KMS-11 (cell line): ENCODE measurements at regions not wholly inside any gene's neighbourhood (a gene's known extent, or its start where the extent isn't known, plus 50 kb on each side); places are given as distances from the start of the nearest gene placed in this dataset.

Source experiments
- H2AFZ ChIP-seq: fragments of 200-600 bp; sonication (generic); 2 replicates; pipeline ENCODE4 v1.6.1; 2016; ENCODE audit warnings: antibody characterized with exemption, mixed run types, low read depth
- H3K27ac ChIP-seq: fragments of 200-600 bp; sonication (generic); 2 replicates; pipeline ENCODE4 v1.6.1; 2016; ENCODE audit warnings: mild to moderate bottlenecking, mixed run types
- H3K27me3 ChIP-seq: fragments of 200-600 bp; sonication (generic); 2 replicates; pipeline ENCODE4 v1.6.1; 2017; ENCODE audit warnings: mild to moderate bottlenecking, low read depth, mixed run types, moderate library complexity; ENCODE audit not compliant: insufficient read depth
- H3K36me3 ChIP-seq: fragments of 200-600 bp; sonication (generic); 2 replicates; pipeline ENCODE4 v1.6.1; 2017; ENCODE audit warnings: mild to moderate bottlenecking, mixed run types; ENCODE audit not compliant: insufficient read depth
- H3K4me1 ChIP-seq: fragments of 200-600 bp; sonication (generic); 2 replicates; pipeline ENCODE4 v1.6.1; 2016; ENCODE audit warnings: mild to moderate bottlenecking, low read depth, mixed run types; ENCODE audit not compliant: poor library complexity, severe bottlenecking
- H3K4me2 ChIP-seq: fragments of 200-600 bp; sonication (generic); 2 replicates; pipeline ENCODE4 v1.7.0; 2016; ENCODE audit warnings: mild to moderate bottlenecking, mixed run types
- H3K4me3 ChIP-seq: fragments of 200-600 bp; sonication (generic); IDR thresholded peaks from 2 replicates; pipeline ENCODE4 v1.6.1; 2017; ENCODE audit warnings: low read depth, low read length, mixed read lengths; ENCODE audit not compliant: insufficient read depth
- H3K79me2 ChIP-seq: fragments of 200-600 bp; sonication (generic); 2 replicates; pipeline ENCODE4 v1.6.1; 2016; ENCODE audit warnings: low read depth, mixed run types; ENCODE audit not compliant: insufficient read depth
- H3K9ac ChIP-seq: fragments of 200-600 bp; sonication (generic); 2 replicates; pipeline ENCODE4 v1.6.1; 2016; ENCODE audit warnings: mild to moderate bottlenecking, mixed run types
- H4K20me1 ChIP-seq: fragments of 200-600 bp; sonication (generic); 2 replicates; pipeline ENCODE4 v1.6.1; 2016; ENCODE audit warnings: mild to moderate bottlenecking, mixed run types; ENCODE audit not compliant: insufficient read depth
- TF ChIP-seq, protein P1 (sequence below): fragments of 200-600 bp; sonication (generic); conservative IDR thresholded peaks from 2 replicates; pipeline ENCODE4 v1.6.1; 2017; ENCODE audit warnings: low read depth, mild to moderate bottlenecking, antibody characterized with exemption, low read length, moderate library complexity, mixed read lengths

DNA sequence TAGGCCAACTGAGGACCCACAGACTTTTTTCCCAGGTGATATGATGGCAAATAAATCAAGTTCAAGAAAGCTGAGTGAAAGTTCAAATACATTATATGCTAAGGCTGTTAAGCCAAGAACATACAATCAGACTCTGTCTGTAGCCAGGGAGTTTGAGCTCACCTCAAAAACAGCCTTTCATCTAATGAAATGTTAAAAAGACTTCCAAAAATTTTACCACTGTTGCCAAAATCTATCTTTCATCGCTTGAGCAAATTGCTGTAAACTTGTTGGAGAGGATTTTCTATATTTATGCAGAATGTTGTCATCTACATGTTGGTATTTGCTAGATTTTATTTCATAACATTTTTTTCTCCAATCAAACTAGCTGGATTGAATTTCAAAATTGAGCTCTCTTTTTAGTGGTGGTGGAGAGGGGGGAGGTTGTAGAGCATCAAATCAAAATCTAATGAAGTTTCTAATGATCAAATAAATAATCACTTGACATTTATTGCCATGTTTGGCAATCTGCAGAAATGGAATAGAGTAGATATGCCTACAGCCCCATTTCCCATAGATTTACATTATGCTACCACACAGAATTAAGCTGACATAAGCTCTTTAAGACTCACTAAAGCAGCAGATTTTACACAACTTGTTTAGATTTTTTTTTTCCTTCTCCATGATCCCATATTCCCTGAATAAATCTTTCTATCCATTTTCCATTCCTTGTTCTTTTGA lies 828.9 kb upstream of the ZNF608 start:
- Histone ChIP-seq H3K27ac (no peak overlapping the region), H2AFZ (no peak overlapping the region), H3K79me2 (no peaks in the 10 kb centered on the region), H3K27me3 (no peaks in the 10 kb centered on the region), H3K4me3 (no peak overlapping the region), H3K4me2 (no peak overlapping the region), H4K20me1 (no peaks in the 10 kb centered on the region), H3K9ac (no peak overlapping the region), H3K36me3 (no peaks in the 10 kb centered on the region), H3K4me1 (no peaks in the 10 kb centered on the region)
- TF ChIP-seq, protein P1, sequence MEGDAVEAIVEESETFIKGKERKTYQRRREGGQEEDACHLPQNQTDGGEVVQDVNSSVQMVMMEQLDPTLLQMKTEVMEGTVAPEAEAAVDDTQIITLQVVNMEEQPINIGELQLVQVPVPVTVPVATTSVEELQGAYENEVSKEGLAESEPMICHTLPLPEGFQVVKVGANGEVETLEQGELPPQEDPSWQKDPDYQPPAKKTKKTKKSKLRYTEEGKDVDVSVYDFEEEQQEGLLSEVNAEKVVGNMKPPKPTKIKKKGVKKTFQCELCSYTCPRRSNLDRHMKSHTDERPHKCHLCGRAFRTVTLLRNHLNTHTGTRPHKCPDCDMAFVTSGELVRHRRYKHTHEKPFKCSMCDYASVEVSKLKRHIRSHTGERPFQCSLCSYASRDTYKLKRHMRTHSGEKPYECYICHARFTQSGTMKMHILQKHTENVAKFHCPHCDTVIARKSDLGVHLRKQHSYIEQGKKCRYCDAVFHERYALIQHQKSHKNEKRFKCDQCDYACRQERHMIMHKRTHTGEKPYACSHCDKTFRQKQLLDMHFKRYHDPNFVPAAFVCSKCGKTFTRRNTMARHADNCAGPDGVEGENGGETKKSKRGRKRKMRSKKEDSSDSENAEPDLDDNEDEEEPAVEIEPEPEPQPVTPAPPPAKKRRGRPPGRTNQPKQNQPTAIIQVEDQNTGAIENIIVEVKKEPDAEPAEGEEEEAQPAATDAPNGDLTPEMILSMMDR: no peak

DNA sequence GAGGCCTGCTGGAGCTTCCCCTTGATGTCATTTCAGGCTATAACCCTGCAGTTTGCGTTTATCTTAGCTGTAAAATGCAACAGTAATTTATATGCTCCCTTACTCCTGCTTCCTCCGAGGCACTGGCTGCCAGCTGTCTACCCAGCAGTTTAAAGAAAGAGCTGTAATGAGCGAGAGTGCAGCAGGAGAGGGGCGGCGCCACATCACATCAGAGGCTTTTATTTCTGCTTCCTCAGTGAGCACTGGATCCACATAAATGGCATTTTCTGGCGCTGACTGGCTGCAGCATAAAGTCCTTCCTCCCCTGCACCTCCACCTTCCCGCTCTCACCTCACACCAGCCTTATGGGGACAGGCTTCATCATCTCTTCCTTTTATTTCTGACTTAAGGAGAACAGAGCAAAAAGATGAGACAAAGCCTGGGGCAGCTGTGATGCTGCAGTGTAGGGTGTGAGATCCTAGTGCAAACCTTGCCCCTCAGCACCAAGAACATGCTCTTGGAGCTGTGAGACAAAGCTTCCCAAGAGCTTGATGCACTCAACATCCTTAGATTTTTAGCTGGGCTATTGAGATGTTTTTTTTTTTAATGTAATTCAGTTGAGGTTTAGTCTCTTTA lies 829.6 kb upstream of the ZNF608 start:
- H4K20me1 ChIP-seq: no peaks in the 10 kb centered on the region
- H3K79me2 ChIP-seq: no peaks in the 10 kb centered on the region
- no peak overlapping the region for H3K9ac ChIP-seq
- no peak overlapping the region for H2AFZ ChIP-seq
- H3K4me2 ChIP-seq: no peak overlapping the region
- TF ChIP-seq, protein P1: no peak
- no peak overlapping the region for H3K27ac ChIP-seq
- no peaks in the 10 kb centered on the region for H3K36me3 ChIP-seq
- no peaks in the 10 kb centered on the region for H3K27me3 ChIP-seq
- H3K4me3 ChIP-seq: no peak overlapping the region
- no peaks in the 10 kb centered on the region for H3K4me1 ChIP-seq

GRCh38 chr5:125576822-125577221 lies 830.4 kb upstream of the ZNF608 start:
- Histone ChIP-seq H3K4me3 (no peak overlapping the region), H3K27me3 (no peaks in the 10 kb centered on the region), H3K36me3 (no peaks in the 10 kb centered on the region), H3K4me2 (no peak overlapping the region), H3K4me1 (no peaks in the 10 kb centered on the region), H3K27ac (no peak overlapping the region), H3K79me2 (no peaks in the 10 kb centered on the region), H4K20me1 (no peaks in the 10 kb centered on the region), H3K9ac (no peak overlapping the region), H2AFZ (no peak overlapping the region)
- TF ChIP-seq, protein P1: no peak

DNA sequence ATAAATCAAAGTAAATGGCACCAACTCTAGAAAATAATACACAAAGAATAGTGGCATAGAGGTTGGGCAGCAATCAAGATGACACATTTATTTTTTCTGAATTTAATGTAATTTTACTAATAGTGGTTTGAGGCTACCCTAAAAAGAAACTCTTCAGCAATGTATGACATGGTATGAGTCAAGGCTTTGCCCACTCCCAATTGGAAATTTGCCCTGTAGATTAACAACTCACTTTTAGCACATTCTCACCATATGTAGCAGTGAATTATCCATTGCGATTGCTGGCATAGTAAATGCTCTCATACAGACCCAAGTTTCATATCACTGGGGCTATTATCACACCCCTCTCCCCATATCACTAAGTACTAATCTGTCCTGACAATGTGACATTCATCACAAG lies 832.1 kb upstream of the ZNF608 start:
- H3K4me2 ChIP-seq: no peak overlapping the region
- H3K27ac ChIP-seq: no peak overlapping the region
- H3K4me1 ChIP-seq: no peaks in the 10 kb centered on the region
- no peaks in the 10 kb centered on the region for H4K20me1 ChIP-seq
- H3K79me2 ChIP-seq: no peaks in the 10 kb centered on the region
- no peak overlapping the region for H3K9ac ChIP-seq
- H2AFZ ChIP-seq: no peak overlapping the region
- no peaks in the 10 kb centered on the region for H3K36me3 ChIP-seq
- no peak overlapping the region for H3K4me3 ChIP-seq
- H3K27me3 ChIP-seq: no peaks in the 10 kb centered on the region
- TF ChIP-seq, protein P1: no peak
